Activated naive CD4-positive, alpha-beta T cell (primary cell): ENCODE measurements at regions not wholly inside any gene's neighbourhood (a gene's known extent, or its start where the extent isn't known, plus 50 kb on each side); places are given as distances from the start of the nearest gene placed in this dataset.

Source experiments
- DNase-seq, 4 experiments: peaks; one replicate each; lab custom pipeline; 2025; lab: John Stamatoyannopoulos, UW

DNA sequence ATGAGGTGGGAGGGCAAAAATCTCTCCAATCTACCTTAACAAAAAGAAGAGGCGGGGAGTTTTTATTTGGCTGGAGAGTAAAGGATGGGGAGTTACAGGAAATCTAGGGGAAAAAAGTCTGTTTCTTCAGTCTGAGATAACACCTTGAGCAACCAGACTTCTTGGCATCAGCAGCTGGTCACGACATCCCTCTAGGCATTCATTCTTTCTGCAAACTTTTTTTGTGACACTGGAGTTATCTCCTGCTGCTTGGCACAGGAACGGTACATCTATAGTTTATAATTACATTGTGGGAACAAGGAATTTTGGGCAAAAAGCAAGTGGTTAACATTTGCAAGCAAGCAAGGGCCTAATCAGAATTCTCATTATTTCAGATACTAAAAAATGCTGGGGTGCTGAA, 50.6 kb upstream of the IFNGR1 start:
- DNase-seq = no peak

- DNase-seq = no peak
Measured at GRCh38 chr6:137269347-137269746, 50.2 kb upstream of the IFNGR1 start.
